ENCODE measurements at regions not wholly inside any gene's neighbourhood (a gene's known extent, or its start where the extent isn't known, plus 50 kb on each side); places are given as distances from the start of the nearest gene placed in this dataset.

- Mint-ChIP-seq H3K36me3 (ENCODE audit: low read depth) (no peaks in the 10 kb centered on the region), H3K27me3 (ENCODE audit: insufficient read depth) (no peaks in the 10 kb centered on the region), H3K4me3 (no peak overlapping the region), H3K4me1 (peaks cover 6% of the 10 kb centered on the region), H3K9me3 (no peaks in the 10 kb centered on the region), H3K27ac (no peak overlapping the region)
- Histone ChIP-seq H3K27me3 (ENCODE audit: control insufficient read depth, insufficient read depth, low read length, poor library complexity, severe bottlenecking) (no peaks in the 10 kb centered on the region), H3K9me3 (ENCODE audit: control insufficient read depth, low read length) (no peaks in the 10 kb centered on the region), H3K9ac (ENCODE audit: extremely low read depth, low read length, poor library complexity, severe bottlenecking) (no peak overlapping the region), H3K36me3 (ENCODE audit: control insufficient read depth, insufficient read depth, low read length) (no peaks in the 10 kb centered on the region), H3K4me1 (ENCODE audit: control insufficient read depth, insufficient read depth, low read length) (peaks cover 2% of the 10 kb centered on the region), H3K4me3 (ENCODE audit: low read length) (no peak overlapping the region), H3K27ac (ENCODE audit: low read depth, low read length) (no peak overlapping the region)
- TF ChIP-seq, protein P1, sequence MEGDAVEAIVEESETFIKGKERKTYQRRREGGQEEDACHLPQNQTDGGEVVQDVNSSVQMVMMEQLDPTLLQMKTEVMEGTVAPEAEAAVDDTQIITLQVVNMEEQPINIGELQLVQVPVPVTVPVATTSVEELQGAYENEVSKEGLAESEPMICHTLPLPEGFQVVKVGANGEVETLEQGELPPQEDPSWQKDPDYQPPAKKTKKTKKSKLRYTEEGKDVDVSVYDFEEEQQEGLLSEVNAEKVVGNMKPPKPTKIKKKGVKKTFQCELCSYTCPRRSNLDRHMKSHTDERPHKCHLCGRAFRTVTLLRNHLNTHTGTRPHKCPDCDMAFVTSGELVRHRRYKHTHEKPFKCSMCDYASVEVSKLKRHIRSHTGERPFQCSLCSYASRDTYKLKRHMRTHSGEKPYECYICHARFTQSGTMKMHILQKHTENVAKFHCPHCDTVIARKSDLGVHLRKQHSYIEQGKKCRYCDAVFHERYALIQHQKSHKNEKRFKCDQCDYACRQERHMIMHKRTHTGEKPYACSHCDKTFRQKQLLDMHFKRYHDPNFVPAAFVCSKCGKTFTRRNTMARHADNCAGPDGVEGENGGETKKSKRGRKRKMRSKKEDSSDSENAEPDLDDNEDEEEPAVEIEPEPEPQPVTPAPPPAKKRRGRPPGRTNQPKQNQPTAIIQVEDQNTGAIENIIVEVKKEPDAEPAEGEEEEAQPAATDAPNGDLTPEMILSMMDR (conservative IDR thresholded peaks at IDR 0.05), result no peak
- no peak for DNase-seq
- WGBS, 2 experiments (ENCODE audit: insufficient coverage in 1 of 2, insufficient read length in 1 of 2), result 100% methylated on average over 1 to 2 of the region's 2 CpGs
Observed at GRCh38 chr6:133587546-133588160, 301.3 kb upstream of the TCF21 start.

- Histone ChIP-seq H3K4me3 (ENCODE audit: low read length) (no peak overlapping the region), H3K9me3 (ENCODE audit: control insufficient read depth, low read length) (no peaks in the 10 kb centered on the region), H3K27me3 (ENCODE audit: control insufficient read depth, insufficient read depth, low read length, poor library complexity, severe bottlenecking) (no peaks in the 10 kb centered on the region), H3K36me3 (ENCODE audit: control insufficient read depth, insufficient read depth, low read length) (no peaks in the 10 kb centered on the region), H3K4me1 (ENCODE audit: control insufficient read depth, insufficient read depth, low read length) (peaks cover 2% of the 10 kb centered on the region), H3K27ac (ENCODE audit: low read depth, low read length) (no peak overlapping the region), H3K9ac (ENCODE audit: extremely low read depth, low read length, poor library complexity, severe bottlenecking) (no peak overlapping the region)
- Mint-ChIP-seq H3K36me3 (ENCODE audit: low read depth) (no peaks in the 10 kb centered on the region), H3K27ac (no peak overlapping the region), H3K9me3 (no peaks in the 10 kb centered on the region), H3K4me3 (no peak overlapping the region), H3K27me3 (ENCODE audit: insufficient read depth) (no peaks in the 10 kb centered on the region), H3K4me1 (peaks cover 6% of the 10 kb centered on the region)
- WGBS, 2 experiments (ENCODE audit: insufficient coverage in 1 of 2, insufficient read length in 1 of 2), result 86 to 89% methylated on average over 4 to 5 of the region's 5 CpGs
- DNase-seq, result no peak
- TF ChIP-seq, protein P1 (conservative IDR thresholded peaks at IDR 0.05), result no peak
Observed at GRCh38 chr6:133590196-133590595, 298.7 kb upstream of the TCF21 start.

GRCh38 chr6:133590814-133591213 is 298.1 kb upstream of the TCF21 start:
- DNase-seq, result no peak
- no peaks in the 10 kb centered on the region for H3K36me3 ChIP-seq (ENCODE audit: control insufficient read depth, insufficient read depth, low read length)
- 92 to 93% methylated on average over 3 of the region's 3 CpGs for WGBS, 2 experiments (ENCODE audit: insufficient coverage in 1 of 2, insufficient read length in 1 of 2)
- no peaks in the 10 kb centered on the region for H3K27me3 Mint-ChIP-seq (ENCODE audit: insufficient read depth)
- H3K4me3 ChIP-seq (ENCODE audit: low read length), result no peak overlapping the region
- H3K27ac Mint-ChIP-seq, result no peak overlapping the region
- no peaks in the 10 kb centered on the region for H3K27me3 ChIP-seq (ENCODE audit: control insufficient read depth, insufficient read depth, low read length, poor library complexity, severe bottlenecking)
- peaks cover 2% of the 10 kb centered on the region for H3K4me1 ChIP-seq (ENCODE audit: control insufficient read depth, insufficient read depth, low read length)
- no peaks in the 10 kb centered on the region for H3K9me3 Mint-ChIP-seq
- H3K4me3 Mint-ChIP-seq, result no peak overlapping the region
- H3K9ac ChIP-seq (ENCODE audit: extremely low read depth, low read length, poor library complexity, severe bottlenecking), result no peak overlapping the region
- H3K4me1 Mint-ChIP-seq, result peaks cover 6% of the 10 kb centered on the region
- no peaks in the 10 kb centered on the region for H3K36me3 Mint-ChIP-seq (ENCODE audit: low read depth)
- TF ChIP-seq, protein P1 (conservative IDR thresholded peaks at IDR 0.05), result no peak
- no peak overlapping the region for H3K27ac ChIP-seq (ENCODE audit: low read depth, low read length)
- H3K9me3 ChIP-seq (ENCODE audit: control insufficient read depth, low read length), result no peaks in the 10 kb centered on the region

Data from endodermal cell (in vitro differentiated cells).